ENCODE measurements at regions not wholly inside any gene's neighbourhood (a gene's known extent, or its start where the extent isn't known, plus 50 kb on each side); places are given as distances from the start of the nearest gene placed in this dataset.

GRCh38 chr10:130372222-130372621, 236.0 kb downstream of the GLRX3 start:
- POLR2A ChIA-PET = no interaction called here
- CTCF ChIA-PET = no interaction called here
- no peak for TF ChIP-seq LEF1 (IDR thresholded peaks at IDR 0.05; ENCODE audit: borderline replicate concordance)
- DNase-seq (ENCODE audit: extremely low spot score) = no peak

- ChIA-PET POLR2A (no interaction called here), CTCF (interaction anchor here (0.6 kb wide), 1 partner anchor 11 kb away, joined by 3 read pairs; no protein-coding TSS in a partner anchor)
- TF ChIP-seq NFRKB (IDR thresholded peaks at IDR 0.05) = no peak
- TF ChIP-seq PKNOX1 (IDR thresholded peaks at IDR 0.05) = no peak
- TF ChIP-seq L3MBTL2 (conservative IDR thresholded peaks at IDR 0.05) = no peak
- TF ChIP-seq BHLHE40 (IDR thresholded peaks at IDR 0.05; ENCODE audit: borderline replicate concordance) = no peak
- TF ChIP-seq ELF4 (IDR thresholded peaks at IDR 0.05) = no peak
- no peak for TF ChIP-seq CTBP1 (IDR thresholded peaks at IDR 0.05; ENCODE audit: borderline replicate concordance)
- TF ChIP-seq FOXM1 (IDR thresholded peaks at IDR 0.05; ENCODE audit: borderline replicate concordance) = no peak
- no peak for TF ChIP-seq HDGF (IDR thresholded peaks at IDR 0.05; ENCODE audit: borderline replicate concordance)
- no peak for TF ChIP-seq ARNT (IDR thresholded peaks at IDR 0.05)
- TF ChIP-seq FOXA1 (IDR thresholded peaks at IDR 0.05) = no peak
- TF ChIP-seq LEF1 (IDR thresholded peaks at IDR 0.05; ENCODE audit: borderline replicate concordance) = no peak
- TF ChIP-seq ZNF384 (IDR thresholded peaks at IDR 0.05) = no peak
- no peak for TF ChIP-seq FOXK2 (IDR thresholded peaks at IDR 0.05)
- no peak for TF ChIP-seq SP1 (IDR thresholded peaks at IDR 0.05)
- TF ChIP-seq TARDBP (IDR thresholded peaks at IDR 0.05) = no peak
- TF ChIP-seq SUZ12 (IDR thresholded peaks at IDR 0.05) = no peak
- DNase-seq (ENCODE audit: extremely low spot score) = no peak
Measured at GRCh38 chr10:130372866-130373265, 236.7 kb downstream of the GLRX3 start.

GRCh38 chr10:130377986-130378540, 241.9 kb downstream of the GLRX3 start:
- ChIA-PET POLR2A (no interaction called here), CTCF (no interaction called here)
- TF ChIP-seq ZNF384 (IDR thresholded peaks at IDR 0.05) = no peak
- no peak for TF ChIP-seq TARDBP (IDR thresholded peaks at IDR 0.05)
- no peak for TF ChIP-seq L3MBTL2 (conservative IDR thresholded peaks at IDR 0.05)
- no peak for TF ChIP-seq CTBP1 (IDR thresholded peaks at IDR 0.05; ENCODE audit: borderline replicate concordance)
- TF ChIP-seq HDGF (IDR thresholded peaks at IDR 0.05; ENCODE audit: borderline replicate concordance) = no peak
- no peak for TF ChIP-seq FOXA1 (IDR thresholded peaks at IDR 0.05)
- TF ChIP-seq ARNT (IDR thresholded peaks at IDR 0.05) = no peak
- TF ChIP-seq SUZ12 (IDR thresholded peaks at IDR 0.05) = no peak
- TF ChIP-seq NFRKB (IDR thresholded peaks at IDR 0.05) = no peak
- no peak for TF ChIP-seq LEF1 (IDR thresholded peaks at IDR 0.05; ENCODE audit: borderline replicate concordance)
- TF ChIP-seq PKNOX1 (IDR thresholded peaks at IDR 0.05) = no peak
- no peak for TF ChIP-seq FOXK2 (IDR thresholded peaks at IDR 0.05)
- no peak for DNase-seq (ENCODE audit: extremely low spot score)

GRCh38 chr10:130378556-130379400, 242.6 kb downstream of the GLRX3 start:
- DNase-seq (ENCODE audit: extremely low spot score) = peak; percentile 30
- CTCF ChIA-PET = no interaction called here
- TF ChIP-seq HDGF (IDR thresholded peaks at IDR 0.05; ENCODE audit: borderline replicate concordance) (no peak), NFRKB (IDR thresholded peaks at IDR 0.05) (no peak), CTBP1 (IDR thresholded peaks at IDR 0.05; ENCODE audit: borderline replicate concordance) (no peak), FOXM1 (IDR thresholded peaks at IDR 0.05; ENCODE audit: borderline replicate concordance) (no peak), ARNT (IDR thresholded peaks at IDR 0.05) (no peak), FOXK2 (IDR thresholded peaks at IDR 0.05) (no peak), LEF1 (IDR thresholded peaks at IDR 0.05; ENCODE audit: borderline replicate concordance) (no peak), PKNOX1 (IDR thresholded peaks at IDR 0.05) (no peak), BHLHE40 (IDR thresholded peaks at IDR 0.05; ENCODE audit: borderline replicate concordance) (no peak), SUZ12 (IDR thresholded peaks at IDR 0.05) (no peak), ELF4 (IDR thresholded peaks at IDR 0.05) (no peak)
- POLR2A ChIA-PET = no interaction called here

- TF ChIP-seq ELF4 (IDR thresholded peaks at IDR 0.05) (no peak), SUZ12 (IDR thresholded peaks at IDR 0.05) (no peak)
- ChIA-PET POLR2A (no interaction called here), CTCF (no interaction called here)
- no peak for DNase-seq (ENCODE audit: extremely low spot score)
Measured at GRCh38 chr10:130380056-130380455, 243.9 kb downstream of the GLRX3 start.

- no peak for DNase-seq (ENCODE audit: extremely low spot score)
- no peak for TF ChIP-seq ARNT (IDR thresholded peaks at IDR 0.05)
- ChIA-PET CTCF (no interaction called here), POLR2A (no interaction called here)
Measured at GRCh38 chr10:130382031-130382430, 245.8 kb downstream of the GLRX3 start.

Data from HEK293T (cell line).